HG02970 (cell line): ENCODE measurements at regions not wholly inside any gene's neighbourhood (a gene's known extent, or its start where the extent isn't known, plus 50 kb on each side); places are given as distances from the start of the nearest gene placed in this dataset.

ENCODE experiments used
- ATAC-seq: cut with Tn5 transposase; IDR thresholded peaks from one replicate; pipeline ENCODE4 v1.9.1; 2021; ENCODE audit warnings: mild to moderate bottlenecking, moderate library complexity, moderate number of reproducible peaks; ENCODE audit not compliant: unreplicated experiment, low FRiP score

- no peak for ATAC-seq
Measured at GRCh38 chr6:12501990-12502389, 211.8 kb downstream of the EDN1 start.

GRCh38 chr6:12504325-12504966 is 212.1 kb upstream of the PHACTR1 start:
- ATAC-seq, result no peak

GRCh38 chr6:12505486-12505885 is 211.1 kb upstream of the PHACTR1 start:
- no peak for ATAC-seq

GRCh38 chr6:12506159-12506558 is 210.4 kb upstream of the PHACTR1 start:
- ATAC-seq, result no peak

- ATAC-seq, result no peak
Measured at GRCh38 chr6:12507636-12508035, 208.9 kb upstream of the PHACTR1 start.

GRCh38 chr6:12508553-12508952 is 208.0 kb upstream of the PHACTR1 start:
- ATAC-seq, result no peak

- ATAC-seq, result no peak
Measured at GRCh38 chr6:12509060-12509459, 207.5 kb upstream of the PHACTR1 start.

GRCh38 chr6:12516070-12516469 is 200.5 kb upstream of the PHACTR1 start:
- no peak for ATAC-seq

GRCh38 chr6:12522347-12522746 is 194.2 kb upstream of the PHACTR1 start:
- ATAC-seq, result no peak

- ATAC-seq, result no peak
Measured at GRCh38 chr6:12523726-12524125, 192.8 kb upstream of the PHACTR1 start.

GRCh38 chr6:12525276-12525675 is 191.3 kb upstream of the PHACTR1 start:
- no peak for ATAC-seq

- no peak for ATAC-seq
Measured at GRCh38 chr6:12527339-12527738, 189.2 kb upstream of the PHACTR1 start.

GRCh38 chr6:12528136-12528535 is 188.4 kb upstream of the PHACTR1 start:
- ATAC-seq, result no peak

- ATAC-seq, result no peak
Measured at GRCh38 chr6:12528581-12529363, 187.8 kb upstream of the PHACTR1 start.

- no peak for ATAC-seq
Measured at GRCh38 chr6:12529364-12530019, 187.1 kb upstream of the PHACTR1 start.

- no peak for ATAC-seq
Measured at GRCh38 chr6:12530345-12530744, 186.2 kb upstream of the PHACTR1 start.

GRCh38 chr6:12533586-12533985 is 183.0 kb upstream of the PHACTR1 start:
- no peak for ATAC-seq

GRCh38 chr6:12534069-12534853 is 182.3 kb upstream of the PHACTR1 start:
- ATAC-seq, result no peak

GRCh38 chr6:12535586-12536314 is 180.8 kb upstream of the PHACTR1 start:
- no peak for ATAC-seq

- ATAC-seq, result no peak
Measured at GRCh38 chr6:12536416-12536815, 180.2 kb upstream of the PHACTR1 start.
